Ovary (tissue), 3 donors: ENCODE measurements at regions not wholly inside any gene's neighbourhood (a gene's known extent, or its start where the extent isn't known, plus 50 kb on each side); places are given as distances from the start of the nearest gene placed in this dataset.

ENCODE experiments used
- POLR2A ChIP-seq: fragments of 450-650 bp; IDR thresholded peaks from one replicate; pipeline ENCODE4 v1.6.1; 2017; ENCODE audit warnings: antibody characterized with exemption, mild to moderate bottlenecking, moderate library complexity
- TF ChIP-seq, protein P1 (sequence below), 3 donors: fragments of 450-650 bp in 2 of 3; fragments of 200-600 bp in 1 of 3; IDR thresholded peaks; one replicate each; pipeline versions ENCODE4 v1.5.1 to v1.8.0; 2016 to 2022; ENCODE audit warnings: antibody characterized with exemption in 3 of 3, mild to moderate bottlenecking in 1 of 3
- donor health status: DM: no; HTN: no; CAD: no.

- TF ChIP-seq, protein P1, sequence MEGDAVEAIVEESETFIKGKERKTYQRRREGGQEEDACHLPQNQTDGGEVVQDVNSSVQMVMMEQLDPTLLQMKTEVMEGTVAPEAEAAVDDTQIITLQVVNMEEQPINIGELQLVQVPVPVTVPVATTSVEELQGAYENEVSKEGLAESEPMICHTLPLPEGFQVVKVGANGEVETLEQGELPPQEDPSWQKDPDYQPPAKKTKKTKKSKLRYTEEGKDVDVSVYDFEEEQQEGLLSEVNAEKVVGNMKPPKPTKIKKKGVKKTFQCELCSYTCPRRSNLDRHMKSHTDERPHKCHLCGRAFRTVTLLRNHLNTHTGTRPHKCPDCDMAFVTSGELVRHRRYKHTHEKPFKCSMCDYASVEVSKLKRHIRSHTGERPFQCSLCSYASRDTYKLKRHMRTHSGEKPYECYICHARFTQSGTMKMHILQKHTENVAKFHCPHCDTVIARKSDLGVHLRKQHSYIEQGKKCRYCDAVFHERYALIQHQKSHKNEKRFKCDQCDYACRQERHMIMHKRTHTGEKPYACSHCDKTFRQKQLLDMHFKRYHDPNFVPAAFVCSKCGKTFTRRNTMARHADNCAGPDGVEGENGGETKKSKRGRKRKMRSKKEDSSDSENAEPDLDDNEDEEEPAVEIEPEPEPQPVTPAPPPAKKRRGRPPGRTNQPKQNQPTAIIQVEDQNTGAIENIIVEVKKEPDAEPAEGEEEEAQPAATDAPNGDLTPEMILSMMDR (IDR thresholded peaks at IDR 0.05), result no peak
- TF ChIP-seq POLR2A, result no peak
These were observed 77.2 kb upstream of the SLC38A11 start for GRCh38 chr2:165032559-165032958.
